H1 (cell line): ENCODE measurements at regions not wholly inside any gene's neighbourhood (a gene's known extent, or its start where the extent isn't known, plus 50 kb on each side); places are given as distances from the start of the nearest gene placed in this dataset.

Experiments
- ZNF274 ChIP-seq: IDR thresholded peaks from 2 replicates; pipeline ENCODE4 v1.7.0; 2012; ENCODE audit warnings: low read length, borderline replicate concordance; ENCODE audit errors: extremely low read depth

GRCh38 chr22:44608597-44609399 lies 93.2 kb upstream of the PRR5 start (continued):
- TF ChIP-seq ZNF274: no peak
- TF ChIP-seq, all 59 proteins: peak for 3
